ENCODE measurements at regions not wholly inside any gene's neighbourhood (a gene's known extent, or its start where the extent isn't known, plus 50 kb on each side); places are given as distances from the start of the nearest gene placed in this dataset.

- TF ChIP-seq CTCF (IDR thresholded peaks at IDR 0.05) (no peak), POLR2A (IDR thresholded peaks at IDR 0.05) (no peak), POLR2AphosphoS5 (IDR thresholded peaks at IDR 0.05) (no peak)
Measured at GRCh38 chr2:121030523-121030922, 254.5 kb downstream of the TFCP2L1 start.

Measured in stomach (tissue), 4 donors.